GM12878 (cell line): ENCODE measurements at regions not wholly inside any gene's neighbourhood (a gene's known extent, or its start where the extent isn't known, plus 50 kb on each side); places are given as distances from the start of the nearest gene placed in this dataset.

ENCODE experiments used
- ATF2 ChIP-seq: IDR thresholded peaks from 2 replicates; pipeline ENCODE4 v1.6.1; 2012; ENCODE audit warnings: low read length, inconsistent platforms
- BHLHE40 ChIP-seq, 2 experiments: fragments of 450-650 bp in 1 of 2; IDR thresholded peaks; 2 replicates each; pipeline ENCODE4 v1.6.1; 2011 to 2017; ENCODE audit warnings: low read depth in 2 of 2, borderline replicate concordance in 1 of 2, improper control_type of control experiment in 1 of 2, low read length in 1 of 2, mild to moderate bottlenecking in 1 of 2
- EZH2 ChIP-seq: IDR thresholded peaks from 2 replicates; pipeline ENCODE4 v1.6.1; 2012; ENCODE audit warnings: low read depth, mild to moderate bottlenecking, control low read depth, inconsistent platforms, low read length, borderline replicate concordance; ENCODE audit not compliant: control insufficient read depth
- FOS ChIP-seq: IDR thresholded peaks from 3 replicates; pipeline ENCODE4 v1.6.1; 2011; ENCODE audit warnings: borderline replicate concordance; ENCODE audit not compliant: insufficient read length; ENCODE audit errors: extremely low read depth
- HSF1 ChIP-seq: fragments of 150-350 bp; IDR thresholded peaks from 2 replicates; pipeline ENCODE4 v1.6.1; 2014; ENCODE audit warnings: mild to moderate bottlenecking, low read depth, low read length
- MYB ChIP-seq: fragments of 150-350 bp; IDR thresholded peaks from 2 replicates; pipeline ENCODE4 v1.6.1; 2014; ENCODE audit warnings: mild to moderate bottlenecking, low read depth, low read length, borderline replicate concordance
- NBN ChIP-seq: fragments of 450-650 bp; IDR thresholded peaks from 2 replicates; pipeline ENCODE4 v1.6.1; 2016
- NFIC ChIP-seq: IDR thresholded peaks from 2 replicates; pipeline ENCODE4 v1.6.1; 2012; ENCODE audit warnings: low read depth, mild to moderate bottlenecking, inconsistent platforms, low read length, moderate library complexity
- NRF1 ChIP-seq: conservative IDR thresholded peaks from 2 replicates; pipeline ENCODE4 v1.6.1; 2011; ENCODE audit warnings: mild to moderate bottlenecking, low read depth, low read length, improper control_type of control experiment
- SKIL ChIP-seq: fragments of 450-650 bp; IDR thresholded peaks from 2 replicates; pipeline ENCODE4 v1.6.1; 2017; ENCODE audit warnings: mild to moderate bottlenecking, low read depth, inconsistent platforms; ENCODE audit not compliant: poor library complexity, severe bottlenecking
- SMAD1 ChIP-seq: fragments of 450-650 bp; IDR thresholded peaks from 2 replicates; pipeline ENCODE4 v1.6.1; 2018; ENCODE audit warnings: mild to moderate bottlenecking, low read depth; ENCODE audit not compliant: partially characterized antibody
- SPI1 ChIP-seq: IDR thresholded peaks from 2 replicates; pipeline ENCODE4 v1.6.1; 2011; ENCODE audit warnings: low read depth, mild to moderate bottlenecking, low read length, moderate library complexity, borderline replicate concordance; ENCODE audit not compliant: insufficient read depth
- YBX1 ChIP-seq: fragments of 450-650 bp; IDR thresholded peaks from 2 replicates; pipeline ENCODE4 v1.6.1; 2016; ENCODE audit warnings: antibody characterized with exemption
- ZBTB4 ChIP-seq: fragments of 450-650 bp; formaldehyde crosslinking; IDR thresholded peaks from 2 replicates; pipeline ENCODE4 v1.4.0; 2022; ENCODE audit warnings: mild to moderate bottlenecking, moderate library complexity
- ZBTB40 ChIP-seq: fragments of 450-650 bp; IDR thresholded peaks from 2 replicates; pipeline ENCODE4 v1.6.1; 2016; ENCODE audit warnings: mild to moderate bottlenecking, moderate library complexity, borderline replicate concordance

GRCh38 chr3:31219131-31219843, 313.4 kb upstream of the STT3B start (continued):
- TF ChIP-seq ZBTB4 (CRISPR knock-in tag) = no peak
- TF ChIP-seq FOS = no peak
- TF ChIP-seq SPI1 = no peak
- TF ChIP-seq EZH2 = peak; percentile 27; the same call in 1 of the 2 replicates
- peak; percentile 86 for TF ChIP-seq SKIL
- no peak for TF ChIP-seq MYB
- peak; percentile 54; the same call in 1 of the 2 replicates for TF ChIP-seq ATF2
- TF ChIP-seq ZBTB40 = no peak
- TF ChIP-seq YBX1 = no peak
- no peak for TF ChIP-seq HSF1
- peak; percentile 82 for TF ChIP-seq NFIC
- no peak for TF ChIP-seq SMAD1
- no peak for TF ChIP-seq NBN
- TF ChIP-seq NRF1 = no peak
- TF ChIP-seq BHLHE40 (IDR thresholded peaks at IDR 0.05; ENCODE audit: borderline replicate concordance in 1 of 2, low read depth in 2 of 2, low read length in 1 of 2) = peak; percentile 54 to 60; a peak in 2 of 4 replicates
